Stimulated activated CD4-positive, alpha-beta T cell treated with anti-CD3 and anti-CD28 coated beads, Interleukin-12 subunit alpha, Interleukin-12 subunit beta, amount 100 ng/mL, for 48 hours (primary cell): ENCODE measurements at regions not wholly inside any gene's neighbourhood (a gene's known extent, or its start where the extent isn't known, plus 50 kb on each side); places are given as distances from the start of the nearest gene placed in this dataset.

Experiments used
- DNase-seq, 3 donors: peaks; one replicate each; pipeline ENCODE4 v3.0.0-alpha.2; 2020; ENCODE audit warnings: low read depth in 2 of 3, low spot score in 1 of 3

- no peak for DNase-seq
These were observed 128.0 kb downstream of the DLL1 start for GRCh38 chr6:170162775-170163404.

GRCh38 chr6:170162011-170162774, 128.7 kb downstream of the DLL1 start:
- DNase-seq: no peak

- no peak for DNase-seq
These were observed 130.0 kb downstream of the DLL1 start for GRCh38 chr6:170160628-170161611.

GRCh38 chr6:170160031-170160627, 130.7 kb downstream of the DLL1 start:
- DNase-seq: peak in 1 of 3 donors; percentile 19

- DNase-seq: no peak
These were observed 131.6 kb downstream of the DLL1 start for GRCh38 chr6:170159022-170159965.

- no peak for DNase-seq
These were observed 132.4 kb downstream of the DLL1 start for GRCh38 chr6:170158296-170159021.

GRCh38 chr6:170157567-170158218, 133.2 kb downstream of the DLL1 start:
- DNase-seq: no peak

GRCh38 chr6:170156448-170157375, 134.2 kb downstream of the DLL1 start:
- no peak for DNase-seq

GRCh38 chr6:170155464-170156196, 135.2 kb downstream of the DLL1 start:
- DNase-seq: no peak

GRCh38 chr6:170153436-170154319, 137.2 kb downstream of the DLL1 start:
- no peak for DNase-seq

GRCh38 chr6:170152989-170153388, 137.9 kb downstream of the DLL1 start:
- no peak for DNase-seq

GRCh38 chr6:170152124-170152926, 138.6 kb downstream of the DLL1 start:
- no peak for DNase-seq

GRCh38 chr6:170151804-170152123, 139.1 kb downstream of the DLL1 start:
- no peak for DNase-seq

- no peak for DNase-seq
These were observed 139.5 kb downstream of the DLL1 start for GRCh38 chr6:170151321-170151771.

- no peak for DNase-seq
These were observed 140.3 kb downstream of the DLL1 start for GRCh38 chr6:170150590-170150945.
